CD14-positive monocyte (primary cell): ENCODE measurements at regions not wholly inside any gene's neighbourhood (a gene's known extent, or its start where the extent isn't known, plus 50 kb on each side); places are given as distances from the start of the nearest gene placed in this dataset.

Source experiments
- DNase-seq, 3 donors: peaks; one replicate each; pipeline ENCODE4 v3.0.0-alpha.2; 2011 to 2022
- H2AFZ ChIP-seq: 2 replicates; pipeline ENCODE4 v1.6.0; 2012; ENCODE audit warnings: mild to moderate bottlenecking, low read depth, low read length, inconsistent platforms; ENCODE audit not compliant: insufficient read depth, poor library complexity, severe bottlenecking
- H3K27ac ChIP-seq, 2 donors: 1 replicate in 1 of 2; 2 replicates in 1 of 2; pipeline ENCODE4 v1.5.1; 2012 to 2013; ENCODE audit warnings: low read length in 2 of 2, control low read depth in 1 of 2, inconsistent platforms in 1 of 2, low read depth in 1 of 2, mild to moderate bottlenecking in 1 of 2
- H3K27me3 ChIP-seq, 2 donors: one replicate each; pipeline versions ENCODE4 v1.6.0 to v1.6.1; 2011 to 2013; ENCODE audit warnings: low read length in 2 of 2; ENCODE audit not compliant: control insufficient read depth in 2 of 2, insufficient read depth in 2 of 2
- H3K36me3 ChIP-seq, 2 donors: replicated peaks in 1 of 2; 1 replicate in 1 of 2; 2 replicates in 1 of 2; pipeline versions ENCODE4 v1.5.1 to v1.6.1; 2012 to 2013; ENCODE audit warnings: low read length in 2 of 2, control low read depth in 1 of 2, inconsistent platforms in 1 of 2, mild to moderate bottlenecking in 1 of 2; ENCODE audit not compliant: insufficient read depth in 2 of 2, control insufficient read depth in 1 of 2
- H3K4me1 ChIP-seq, 2 donors: 1 replicate in 1 of 2; 2 replicates in 1 of 2; pipeline versions ENCODE4 v1.5.1 to v1.6.1; 2012 to 2013; ENCODE audit warnings: low read length in 2 of 2, control low read depth in 1 of 2, inconsistent platforms in 1 of 2, mild to moderate bottlenecking in 1 of 2, moderate library complexity in 1 of 2; ENCODE audit not compliant: insufficient read depth in 2 of 2, control insufficient read depth in 1 of 2
- H3K4me2 ChIP-seq: replicated peaks from 2 replicates; pipeline ENCODE3; 2012; ENCODE audit warnings: low read length, moderate library complexity, mild to moderate bottlenecking; ENCODE audit not compliant: poor library complexity, severe bottlenecking; ENCODE audit errors: extremely low read depth
- H3K4me3 ChIP-seq, 3 experiments: fragments of 200-600 bp in 1 of 3; sonication (generic) in 1 of 3; replicated peaks in 1 of 3; 1 replicate in 2 of 3; 2 replicates in 1 of 3; pipeline ENCODE4 v1.5.1; 2011 to 2013; ENCODE audit warnings: low read length in 3 of 3, mild to moderate bottlenecking in 3 of 3, control low read depth in 2 of 3, low read depth in 2 of 3, inconsistent platforms in 1 of 3, moderate library complexity in 1 of 3
- H3K79me2 ChIP-seq: 2 replicates; pipeline ENCODE4 v1.6.0; 2012; ENCODE audit warnings: mild to moderate bottlenecking, control low read depth, inconsistent platforms, low read length, moderate library complexity; ENCODE audit not compliant: insufficient read depth
- H3K9ac ChIP-seq: 2 replicates; pipeline ENCODE4 v1.6.0; 2017; ENCODE audit warnings: low read length, mild to moderate bottlenecking; ENCODE audit not compliant: insufficient read depth, poor library complexity, severe bottlenecking
- H3K9me3 ChIP-seq, 2 donors: replicated peaks in 1 of 2; 1 replicate in 1 of 2; 2 replicates in 1 of 2; pipeline versions ENCODE4 v1.5.1 to v1.6.1; 2012 to 2013; ENCODE audit warnings: low read length in 2 of 2, control low read depth in 1 of 2; ENCODE audit not compliant: control insufficient read depth in 1 of 2, insufficient read depth in 1 of 2
- H4K20me1 ChIP-seq: 2 replicates; pipeline ENCODE4 v1.6.0; 2012; ENCODE audit warnings: mild to moderate bottlenecking, low read length, control low read depth, moderate library complexity; ENCODE audit not compliant: insufficient read depth
- H3K27ac Mint-ChIP-seq, 7 donors: one replicate each; pipeline ENCODE4 v1.8.0; 2020; ENCODE audit warnings: mild to moderate bottlenecking in 7 of 7, mixed read lengths in 7 of 7, moderate library complexity in 6 of 7, inconsistent platforms in 2 of 7
- H3K27me3 Mint-ChIP-seq, 3 donors: one replicate each; pipeline ENCODE4 v1.8.0; 2021 to 2022; ENCODE audit warnings: low read depth in 3 of 3, mild to moderate bottlenecking in 3 of 3, mixed read lengths in 3 of 3, moderate library complexity in 3 of 3, inconsistent platforms in 1 of 3
- H3K36me3 Mint-ChIP-seq, 2 donors: one replicate each; pipeline ENCODE4 v1.8.0; 2020; ENCODE audit warnings: mixed read lengths in 2 of 2, inconsistent platforms in 1 of 2, mild to moderate bottlenecking in 1 of 2
- H3K4me1 Mint-ChIP-seq: one replicate; pipeline ENCODE4 v1.8.0; 2020; ENCODE audit warnings: mild to moderate bottlenecking, mixed read lengths
- H3K4me3 Mint-ChIP-seq, 2 donors: one replicate each; pipeline ENCODE4 v1.8.0; 2020; ENCODE audit warnings: mild to moderate bottlenecking in 2 of 2, mixed read lengths in 2 of 2, moderate library complexity in 1 of 2
- H3K9me3 Mint-ChIP-seq, 7 donors: one replicate each; pipeline ENCODE4 v1.8.0; 2020 to 2022; ENCODE audit warnings: mixed read lengths in 7 of 7, mild to moderate bottlenecking in 6 of 7, moderate library complexity in 6 of 7, inconsistent platforms in 2 of 7
- CTCF ChIP-seq: fragments of 200-600 bp; IDR thresholded peaks from one replicate; pipeline ENCODE4 v1.8.0; 2022; ENCODE audit warnings: antibody characterized with exemption, mild to moderate bottlenecking
- WGBS: methylation state at CpG from one replicate; pipeline ENCODE4 v1.1.5; 2013; ENCODE audit warnings: missing lambda C conversion rate; ENCODE audit not compliant: insufficient coverage; 5-methylcytosine and 5-hydroxymethylcytosine counted together
- intact Hi-C, 2 donors: fragments of 100-400 bp; cut with micrococcal nuclease; formaldehyde crosslinking; loops; one replicate each; pipeline versions ENCODE4 v1.15.0 to v1.15.1; 2023

GRCh38 chr6:13870214-13870830 lies 54.4 kb upstream of the RNF182 start:
- Mint-ChIP-seq H3K4me3 (no peak overlapping the region), H3K4me1 (peaks cover 22% of the 10 kb centered on the region), H3K36me3 (no peaks in the 10 kb centered on the region), H3K27ac (peak overlapping the region in 1 of 7 donors; percentile 7), H3K9me3 (peaks cover 0 to 4% (median 0%) of the 10 kb centered on the region in 7 donors), H3K27me3 (peaks cover 3 to 12% (median 8%) of the 10 kb centered on the region in 3 donors)
- peaks cover 27 to 28% of the 10 kb centered on the region in 2 donors for H3K4me1 ChIP-seq
- no peak overlapping the region for H2AFZ ChIP-seq
- no peaks in the 10 kb centered on the region for H3K9me3 ChIP-seq
- H3K4me3 ChIP-seq, result no peak overlapping the region
- intact Hi-C loops, result no loop called here
- 97% methylated on average over 4 of the region's 4 CpGs for WGBS
- H3K27ac ChIP-seq, result no peak overlapping the region
- DNase-seq, result no peak
- H3K27me3 ChIP-seq, result no peaks in the 10 kb centered on the region
- H3K9ac ChIP-seq, result no peak overlapping the region
- no peaks in the 10 kb centered on the region for H3K79me2 ChIP-seq
- no peak for TF ChIP-seq CTCF
- no peaks in the 10 kb centered on the region for H3K36me3 ChIP-seq
- no peak overlapping the region for H3K4me2 ChIP-seq
- no peaks in the 10 kb centered on the region for H4K20me1 ChIP-seq

GRCh38 chr6:13868236-13868635 lies 53.9 kb upstream of the MCUR1 start:
- no peak for DNase-seq
- H3K36me3 ChIP-seq, result no peaks in the 10 kb centered on the region
- no peaks in the 10 kb centered on the region for H3K79me2 ChIP-seq
- peaks cover 23 to 26% of the 10 kb centered on the region in 2 donors for H3K4me1 ChIP-seq
- Mint-ChIP-seq H3K27ac (peak overlapping the region in 1 of 7 donors; percentile 43), H3K27me3 (peaks cover 2 to 4% (median 3%) of the 10 kb centered on the region in 3 donors), H3K4me1 (peaks cover 20% of the 10 kb centered on the region), H3K36me3 (no peaks in the 10 kb centered on the region), H3K9me3 (peaks cover 0 to under 1% (median 0%) of the 10 kb centered on the region in 7 donors), H3K4me3 (no peak overlapping the region)
- no peaks in the 10 kb centered on the region for H3K9me3 ChIP-seq
- H3K9ac ChIP-seq, result no peak overlapping the region
- TF ChIP-seq CTCF, result no peak
- H3K4me3 ChIP-seq, result no peak overlapping the region
- no peak overlapping the region for H2AFZ ChIP-seq
- H4K20me1 ChIP-seq, result no peaks in the 10 kb centered on the region
- WGBS, result 94% methylated on average over 7 of the region's 8 CpGs
- intact Hi-C loops, result no loop called here
- no peak overlapping the region for H3K27ac ChIP-seq
- H3K4me2 ChIP-seq, result no peak overlapping the region
- H3K27me3 ChIP-seq, result no peaks in the 10 kb centered on the region
